ENCODE measurements at regions not wholly inside any gene's neighbourhood (a gene's known extent, or its start where the extent isn't known, plus 50 kb on each side); places are given as distances from the start of the nearest gene placed in this dataset.

DNA sequence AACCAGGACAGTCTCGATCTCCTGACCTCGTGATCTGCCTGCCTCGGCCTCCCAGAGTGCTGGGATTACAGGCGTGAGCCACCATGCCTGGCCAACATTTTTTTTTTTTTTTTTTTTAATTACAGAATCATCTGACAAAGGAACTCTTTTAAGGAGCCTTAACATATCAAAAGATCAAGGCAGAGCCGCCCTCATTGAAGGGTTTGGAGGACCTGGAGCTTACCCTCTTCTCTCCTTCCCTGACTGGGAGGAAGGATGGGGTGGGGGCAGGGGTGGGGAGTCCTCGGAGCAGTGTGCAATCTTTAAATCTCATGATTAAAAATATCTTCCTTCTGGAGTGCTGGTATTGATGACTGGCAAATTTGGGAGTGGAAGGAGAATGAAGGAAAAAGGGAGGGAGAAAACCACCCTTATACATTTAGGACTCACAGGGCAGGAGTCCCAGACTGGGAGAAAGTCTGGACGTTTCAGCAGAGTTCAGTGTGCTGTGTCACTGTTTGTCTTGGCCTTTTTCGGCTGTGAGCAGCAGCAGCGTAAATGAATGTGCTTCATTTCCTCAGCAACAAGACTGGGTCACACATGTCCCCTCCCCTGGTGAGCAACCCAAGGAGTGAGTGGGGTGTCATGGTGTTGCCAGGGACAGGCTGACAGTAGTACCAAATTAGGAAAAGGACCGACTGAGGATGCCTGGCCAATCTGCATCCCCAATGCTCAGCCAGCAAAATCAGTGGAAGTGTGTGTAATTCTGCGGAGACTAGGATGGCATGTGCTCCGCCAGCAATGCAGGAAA is 115.3 kb upstream of the BNC2 start:
- TF ChIP-seq POLR2AphosphoS5 (IDR thresholded peaks at IDR 0.05) (no peak), CTCF (IDR thresholded peaks at IDR 0.05) (no peak)

Measured in breast epithelium (tissue), 3 donors.